Tibial artery (tissue), 4 donors: ENCODE measurements at regions not wholly inside any gene's neighbourhood (a gene's known extent, or its start where the extent isn't known, plus 50 kb on each side); places are given as distances from the start of the nearest gene placed in this dataset.
A peak's percentile ranks its signal among the peaks of the same experiment; 100 is the strongest.

Experiments used
- DNase-seq, 2 donors: peaks; one replicate each; pipeline ENCODE4 v3.0.0-alpha.2; 2019
- H3K27ac ChIP-seq, 2 donors: fragments of 200-600 bp; sonication (generic) in 1 of 2; 1 replicate in 1 of 2; 2 replicates in 1 of 2; pipeline ENCODE4 v1.5.1; 2018 to 2019; ENCODE audit warnings: mild to moderate bottlenecking in 1 of 2
- H3K27me3 ChIP-seq, 2 donors: fragments of 200-600 bp; sonication (generic) in 1 of 2; one replicate each; pipeline versions ENCODE4 v1.5.1 to v1.6.0; 2016 to 2019
- H3K36me3 ChIP-seq, 3 donors: fragments of 200-600 bp; sonication (generic) in 2 of 3; one replicate each; pipeline ENCODE4 v1.5.1; 2016 to 2019; ENCODE audit warnings: mild to moderate bottlenecking in 2 of 3
- H3K4me1 ChIP-seq, 4 donors: fragments of 200-600 bp; sonication (generic) in 2 of 4; 1 replicate in 3 of 4; 2 replicates in 1 of 4; pipeline ENCODE4 v1.5.1; 2016 to 2019
- H3K4me3 ChIP-seq, 2 donors: fragments of 200-600 bp; sonication (generic) in 1 of 2; 1 replicate in 1 of 2; 2 replicates in 1 of 2; pipeline ENCODE4 v1.5.1; 2018 to 2019; ENCODE audit warnings: mild to moderate bottlenecking in 2 of 2
- H3K9me3 ChIP-seq, 3 donors: fragments of 200-600 bp; sonication (generic) in 1 of 3; one replicate each; pipeline ENCODE4 v1.5.1; 2016 to 2019
- intact Hi-C: fragments of 100-400 bp; cut with DNase I; formaldehyde crosslinking; loops from one replicate; pipeline ENCODE4 v1.15.0; 2023; ENCODE audit warnings: low total_unique reads
- TF ChIP-seq, protein P1 (sequence below), 2 experiments: fragments of 200-600 bp in 1 of 2; fragments of 450-650 bp in 1 of 2; IDR thresholded peaks; one replicate each; pipeline ENCODE4 v1.5.1; 2017 to 2019; ENCODE audit warnings: antibody characterized with exemption in 2 of 2, mild to moderate bottlenecking in 1 of 2, moderate library complexity in 1 of 2

DNA sequence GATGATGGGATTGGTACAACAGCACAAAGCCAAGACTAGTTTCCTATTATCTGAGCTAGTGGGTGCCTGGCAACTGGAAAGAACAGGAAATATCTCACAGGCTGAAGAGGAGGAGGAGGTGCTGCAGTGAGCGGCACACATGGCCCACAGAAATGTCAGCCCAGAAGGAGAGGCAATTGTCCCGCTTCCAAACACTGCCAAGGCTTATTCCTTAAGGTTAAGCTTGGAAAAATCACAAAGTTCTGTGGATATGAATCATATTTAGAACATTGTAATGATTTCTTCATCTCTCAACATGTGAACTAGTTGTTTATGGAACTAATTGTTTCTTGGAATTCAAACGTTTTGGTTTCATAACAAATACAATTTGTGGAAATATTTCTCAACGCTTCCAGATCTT, 1019.5 kb upstream of the SEMA6A start:
- Histone ChIP-seq H3K27ac (no peak overlapping the region), H3K4me3 (no peak overlapping the region), H3K9me3 (no peaks in the 10 kb centered on the region), H3K36me3 (no peaks in the 10 kb centered on the region), H3K27me3 (no peaks in the 10 kb centered on the region), H3K4me1 (no peaks in the 10 kb centered on the region)
- DNase-seq, result peak; percentile 77 to 78
- TF ChIP-seq, protein P1, sequence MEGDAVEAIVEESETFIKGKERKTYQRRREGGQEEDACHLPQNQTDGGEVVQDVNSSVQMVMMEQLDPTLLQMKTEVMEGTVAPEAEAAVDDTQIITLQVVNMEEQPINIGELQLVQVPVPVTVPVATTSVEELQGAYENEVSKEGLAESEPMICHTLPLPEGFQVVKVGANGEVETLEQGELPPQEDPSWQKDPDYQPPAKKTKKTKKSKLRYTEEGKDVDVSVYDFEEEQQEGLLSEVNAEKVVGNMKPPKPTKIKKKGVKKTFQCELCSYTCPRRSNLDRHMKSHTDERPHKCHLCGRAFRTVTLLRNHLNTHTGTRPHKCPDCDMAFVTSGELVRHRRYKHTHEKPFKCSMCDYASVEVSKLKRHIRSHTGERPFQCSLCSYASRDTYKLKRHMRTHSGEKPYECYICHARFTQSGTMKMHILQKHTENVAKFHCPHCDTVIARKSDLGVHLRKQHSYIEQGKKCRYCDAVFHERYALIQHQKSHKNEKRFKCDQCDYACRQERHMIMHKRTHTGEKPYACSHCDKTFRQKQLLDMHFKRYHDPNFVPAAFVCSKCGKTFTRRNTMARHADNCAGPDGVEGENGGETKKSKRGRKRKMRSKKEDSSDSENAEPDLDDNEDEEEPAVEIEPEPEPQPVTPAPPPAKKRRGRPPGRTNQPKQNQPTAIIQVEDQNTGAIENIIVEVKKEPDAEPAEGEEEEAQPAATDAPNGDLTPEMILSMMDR (IDR thresholded peaks at IDR 0.05), result no peak
- intact Hi-C loops, result no loop called here

DNA sequence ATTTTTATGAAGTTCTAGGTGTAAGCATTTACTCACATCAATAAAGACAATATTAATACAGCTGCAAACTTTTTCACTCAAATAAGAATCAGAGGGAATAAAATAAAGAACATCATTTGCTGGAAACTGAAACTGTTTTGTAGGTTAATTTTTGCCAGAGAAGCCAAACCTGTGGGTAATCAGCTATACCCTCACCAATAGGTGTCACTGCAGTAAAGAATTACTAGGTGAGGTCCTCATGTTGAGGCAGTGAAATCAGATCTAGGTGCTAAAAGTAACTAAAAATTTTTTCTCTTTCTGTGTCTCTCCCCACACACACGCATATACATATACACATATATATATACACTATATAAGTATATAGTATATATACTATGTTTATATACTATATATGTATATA, 1016.3 kb upstream of the SEMA6A start:
- H3K27me3 ChIP-seq, result no peaks in the 10 kb centered on the region
- intact Hi-C loops, result no loop called here
- no peaks in the 10 kb centered on the region for H3K9me3 ChIP-seq
- no peaks in the 10 kb centered on the region for H3K36me3 ChIP-seq
- no peak overlapping the region for H3K4me3 ChIP-seq
- H3K4me1 ChIP-seq, result no peaks in the 10 kb centered on the region
- DNase-seq, result no peak
- TF ChIP-seq, protein P1 (IDR thresholded peaks at IDR 0.05), result no peak
- H3K27ac ChIP-seq, result no peak overlapping the region

DNA sequence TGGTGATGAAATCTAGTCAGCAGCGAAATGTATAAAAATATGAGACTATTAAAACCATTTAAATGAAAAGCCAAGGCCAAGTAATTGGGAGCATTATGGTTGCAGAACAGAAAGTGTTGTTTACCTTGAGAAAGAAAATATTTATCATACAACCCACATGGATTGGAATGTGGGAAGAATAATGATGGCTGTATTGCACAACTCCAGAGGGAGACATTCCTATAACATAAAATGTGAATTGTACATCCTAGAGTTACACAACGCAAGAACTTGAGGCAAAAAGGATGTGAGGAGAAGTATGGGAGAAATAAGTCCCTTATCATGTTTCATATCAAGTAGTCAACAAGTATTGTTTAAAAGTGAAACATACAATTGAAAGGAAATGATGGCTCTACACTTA, 1014.0 kb upstream of the SEMA6A start:
- no peaks in the 10 kb centered on the region for H3K9me3 ChIP-seq
- no peaks in the 10 kb centered on the region for H3K36me3 ChIP-seq
- no peak for DNase-seq
- no peaks in the 10 kb centered on the region for H3K4me1 ChIP-seq
- H3K27ac ChIP-seq, result no peak overlapping the region
- no peak overlapping the region for H3K4me3 ChIP-seq
- no peaks in the 10 kb centered on the region for H3K27me3 ChIP-seq
- TF ChIP-seq, protein P1 (IDR thresholded peaks at IDR 0.05), result no peak
- intact Hi-C loops, result no loop called here

- Histone ChIP-seq H3K27me3 (no peaks in the 10 kb centered on the region), H3K36me3 (no peaks in the 10 kb centered on the region), H3K9me3 (no peaks in the 10 kb centered on the region), H3K4me3 (no peak overlapping the region), H3K27ac (no peak overlapping the region), H3K4me1 (no peaks in the 10 kb centered on the region)
- intact Hi-C loops, result no loop called here
- TF ChIP-seq, protein P1 (IDR thresholded peaks at IDR 0.05), result no peak
- no peak for DNase-seq
Observed at GRCh38 chr5:117587111-117587510, 1012.5 kb upstream of the SEMA6A start.

- no peaks in the 10 kb centered on the region for H3K27me3 ChIP-seq
- no peaks in the 10 kb centered on the region for H3K4me1 ChIP-seq
- no peaks in the 10 kb centered on the region for H3K36me3 ChIP-seq
- no peak overlapping the region for H3K4me3 ChIP-seq
- no peak overlapping the region for H3K27ac ChIP-seq
- intact Hi-C loops, result no loop called here
- DNase-seq, result no peak
- no peaks in the 10 kb centered on the region for H3K9me3 ChIP-seq
- TF ChIP-seq, protein P1 (IDR thresholded peaks at IDR 0.05), result no peak
Observed at GRCh38 chr5:117568622-117569021, 994.0 kb upstream of the SEMA6A start.

GRCh38 chr5:117568126-117568525, 993.5 kb upstream of the SEMA6A start:
- no peak overlapping the region for H3K27ac ChIP-seq
- H3K9me3 ChIP-seq, result no peaks in the 10 kb centered on the region
- TF ChIP-seq, protein P1 (IDR thresholded peaks at IDR 0.05), result no peak
- H3K27me3 ChIP-seq, result no peaks in the 10 kb centered on the region
- intact Hi-C loops, result no loop called here
- no peaks in the 10 kb centered on the region for H3K36me3 ChIP-seq
- H3K4me3 ChIP-seq, result no peak overlapping the region
- no peaks in the 10 kb centered on the region for H3K4me1 ChIP-seq
- DNase-seq, result no peak
